Embryonic facial prominence (tissue), 1 donor: ENCODE measurements at regions not wholly inside any gene's neighbourhood (a gene's known extent, or its start where the extent isn't known, plus 50 kb on each side); places are given as distances from the start of the nearest gene placed in this dataset.

ENCODE experiments used
- DNase-seq: peaks from one replicate; pipeline ENCODE4 v3.0.0-alpha.2; 2016; ENCODE audit errors: extremely low spot score

DNA sequence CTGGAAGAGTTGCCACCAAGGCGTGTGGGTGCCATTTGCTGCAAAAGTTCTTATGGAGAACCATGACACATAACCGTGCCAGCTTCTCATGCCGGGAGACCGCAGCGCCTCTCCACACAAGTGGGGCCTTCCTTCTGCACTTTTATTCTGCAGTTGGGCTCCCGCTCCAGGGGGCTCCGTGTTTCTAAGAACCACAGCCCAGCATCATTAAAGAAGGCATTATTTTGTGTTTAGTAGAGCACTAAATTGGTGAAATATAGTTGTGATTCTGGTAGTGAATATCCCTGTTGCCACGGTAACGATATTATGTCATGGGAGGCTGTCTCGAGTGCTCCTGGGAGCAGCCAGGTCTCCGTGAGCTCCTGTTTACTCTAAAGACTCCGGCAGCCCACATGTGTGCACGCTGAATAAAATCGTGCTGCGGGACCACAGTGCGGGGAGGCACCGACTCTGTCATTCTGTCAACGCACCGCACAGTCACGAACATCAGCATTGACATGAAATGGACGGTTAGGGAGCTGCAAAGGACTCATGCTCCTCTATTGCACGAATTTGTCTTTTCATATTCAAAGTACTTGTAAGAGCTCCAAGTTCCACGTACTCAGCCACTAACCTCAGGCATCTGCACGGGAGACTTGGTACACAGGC is 68.8 kb upstream of the PITRM1 start:
- no peak for DNase-seq

DNA sequence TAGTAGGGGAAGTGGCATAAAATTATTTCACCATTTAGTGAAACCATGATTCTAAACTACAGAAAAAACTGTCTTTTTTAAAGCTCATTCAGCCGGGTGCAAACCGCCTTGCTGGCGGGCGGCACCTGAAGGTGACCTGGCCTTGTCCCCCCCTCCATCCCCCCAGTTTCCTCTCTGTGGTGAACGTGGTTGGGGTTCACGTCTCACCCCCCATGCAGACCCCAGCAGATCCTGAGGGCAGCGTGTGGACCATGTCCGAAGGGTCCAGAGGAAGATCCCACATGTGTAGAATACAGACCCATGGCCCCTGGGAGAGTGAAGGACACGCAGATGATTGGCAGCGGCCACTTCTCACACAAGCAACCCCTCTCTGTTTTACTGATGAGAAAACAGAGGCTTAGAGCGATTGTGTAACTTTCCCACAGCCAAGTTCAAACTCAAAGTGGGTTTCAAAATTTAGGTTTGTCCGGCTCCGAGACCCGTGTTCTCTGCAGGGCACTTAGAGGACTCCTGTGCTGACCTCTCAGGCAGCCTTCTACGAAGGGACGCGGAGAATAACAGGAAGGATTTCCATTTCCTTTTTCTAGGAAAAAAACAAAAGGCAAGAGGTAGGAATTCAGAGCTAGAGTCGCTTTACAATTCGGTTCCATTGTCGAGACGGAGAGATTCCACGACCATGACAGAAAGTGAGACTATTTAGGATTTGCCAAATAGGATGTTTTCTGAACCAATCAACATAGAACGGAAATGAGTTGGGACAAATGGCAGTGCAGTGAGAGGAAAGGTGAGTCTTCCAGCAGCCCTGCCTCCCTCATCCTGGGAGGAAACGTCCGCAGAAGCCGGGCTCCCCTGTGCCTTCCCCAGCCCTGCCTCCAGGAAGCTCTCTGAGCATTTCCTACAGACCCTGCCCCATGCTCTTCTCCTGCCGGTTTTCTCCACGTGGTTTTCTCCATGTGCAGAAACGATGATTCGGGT is 67.6 kb upstream of the PITRM1 start:
- DNase-seq, result no peak

DNA sequence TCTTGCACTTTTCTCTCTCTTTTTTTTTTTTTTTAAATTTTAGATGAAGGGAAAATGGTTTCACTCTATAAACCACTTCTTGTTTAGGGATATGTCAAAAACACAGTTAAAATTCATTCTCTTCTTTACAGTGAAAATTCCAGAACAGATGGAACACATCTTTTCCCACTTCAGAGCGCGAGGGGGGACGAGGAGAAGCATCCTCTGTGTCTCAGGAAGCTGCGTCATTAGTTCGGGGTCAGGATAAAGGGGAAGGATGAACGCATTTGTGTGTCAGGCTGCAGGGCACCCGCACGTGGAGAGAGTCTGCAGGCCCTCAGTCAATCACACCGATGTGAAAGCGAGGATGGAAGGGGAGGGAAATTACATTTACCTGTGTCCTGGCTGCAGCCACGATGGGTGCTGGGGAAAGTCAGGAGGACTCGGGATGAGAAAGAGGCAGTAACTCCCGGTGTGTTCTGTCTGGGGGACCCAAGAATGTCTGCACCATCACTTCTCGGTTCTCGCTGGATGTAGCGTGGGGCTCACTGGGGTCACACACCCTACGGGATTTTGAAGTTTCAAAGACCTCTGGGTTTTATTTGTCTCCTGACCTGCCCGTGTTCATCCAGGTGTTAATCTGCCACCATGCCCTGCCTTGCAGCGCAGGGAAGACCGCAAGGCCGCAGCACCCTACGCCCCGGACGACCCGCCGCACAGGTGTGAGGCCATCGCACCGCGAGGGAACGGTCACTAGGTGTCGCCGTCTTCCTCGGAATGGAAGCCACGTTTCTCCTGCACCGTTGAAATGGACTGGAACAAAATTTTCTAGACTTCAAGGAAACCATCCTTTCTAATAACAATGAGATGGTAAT is 66.7 kb upstream of the PITRM1 start:
- peak; percentile 41 for DNase-seq

DNA sequence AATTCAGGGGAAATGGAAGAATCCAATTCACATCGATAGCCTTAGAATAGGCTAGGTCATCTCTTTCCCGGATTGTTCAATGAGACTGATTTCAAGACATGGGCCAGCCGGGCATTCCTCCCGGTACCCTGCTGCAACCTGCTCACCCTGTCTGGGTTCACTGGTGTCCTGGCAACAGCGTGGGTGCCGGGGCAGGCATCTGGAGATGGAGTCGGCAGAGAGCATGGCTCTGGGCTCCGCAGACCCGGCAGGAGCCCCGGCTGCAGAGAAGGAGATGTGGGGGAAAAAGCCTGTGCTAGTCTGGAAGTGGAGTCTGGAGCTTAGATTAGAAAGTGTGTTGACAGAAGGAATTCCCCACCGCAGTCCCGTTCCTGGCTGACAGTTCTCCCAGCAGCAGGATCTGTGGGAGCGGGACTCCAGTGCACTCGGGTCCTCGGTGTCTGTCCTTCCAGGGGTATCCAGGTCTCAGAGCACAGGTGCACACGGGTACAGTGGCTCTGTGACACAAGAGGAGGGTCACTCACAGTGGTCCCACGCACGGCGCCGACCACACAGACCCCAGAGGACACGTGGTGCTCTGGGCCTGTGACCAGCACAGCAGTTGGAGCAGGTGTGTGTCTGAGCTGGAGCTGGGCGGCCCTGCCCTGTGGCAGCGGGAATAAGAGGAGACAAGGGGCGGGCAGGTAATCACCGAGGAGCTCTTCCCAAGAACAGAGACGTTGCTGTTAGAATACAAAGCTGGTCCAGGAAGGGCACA is 65.7 kb upstream of the PITRM1 start:
- DNase-seq, result no peak

DNA sequence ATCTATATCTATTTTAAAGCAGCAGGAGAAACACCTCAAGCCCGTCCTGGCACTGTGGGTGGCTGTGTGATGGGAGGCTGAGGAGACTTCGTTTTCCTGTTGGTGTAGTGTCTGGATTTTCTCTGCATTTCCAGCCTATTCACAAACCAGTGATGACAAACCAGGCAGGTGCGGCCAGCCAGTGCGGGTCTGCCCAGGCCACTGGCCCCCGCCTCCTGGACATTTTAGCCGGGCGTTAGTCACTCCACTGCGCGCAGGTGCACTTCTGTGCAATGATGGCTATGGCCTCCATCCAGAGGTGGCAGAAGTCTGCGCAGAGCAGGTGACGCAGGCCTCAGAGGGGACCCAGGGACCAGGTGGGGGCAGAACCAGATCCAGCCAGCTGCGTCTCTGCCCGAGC is 64.9 kb upstream of the PITRM1 start:
- no peak for DNase-seq

DNA sequence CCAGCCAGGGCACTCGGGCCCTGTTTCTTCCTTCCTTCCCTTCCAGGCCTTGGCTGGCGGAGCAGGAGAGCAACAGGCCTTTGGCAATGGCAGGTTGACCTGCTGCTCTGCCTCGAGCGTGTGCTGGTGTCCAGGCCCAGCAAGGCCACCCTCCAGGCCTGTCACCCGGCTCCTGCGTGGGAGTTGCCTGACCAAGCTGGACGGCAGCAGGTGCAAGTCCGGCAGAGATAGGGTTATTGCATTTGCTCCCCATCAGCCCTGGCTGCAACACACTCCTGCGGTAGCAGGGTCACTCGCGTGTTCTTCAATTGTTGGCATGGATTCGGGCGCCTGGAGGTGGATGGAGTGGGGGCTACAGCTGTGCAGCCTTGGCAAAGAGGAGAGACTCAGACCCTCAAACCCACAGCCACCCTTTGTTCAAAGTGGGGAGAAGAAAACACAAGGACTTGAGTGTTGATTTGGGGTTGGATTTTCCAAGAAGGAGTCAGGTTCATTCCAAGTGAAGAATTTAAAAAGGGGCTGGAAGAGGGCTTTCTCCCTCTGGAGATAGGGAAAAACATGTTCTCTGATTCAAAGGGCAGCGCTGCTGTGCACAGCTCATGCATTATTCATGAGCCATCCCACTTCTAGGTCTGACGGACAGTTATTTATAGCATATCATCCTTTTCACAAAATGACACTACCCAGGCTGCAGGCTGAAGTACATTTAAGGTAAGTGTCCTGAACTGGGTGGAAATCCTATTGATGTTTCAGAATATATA is 64.2 kb upstream of the PITRM1 start:
- no peak for DNase-seq

DNA sequence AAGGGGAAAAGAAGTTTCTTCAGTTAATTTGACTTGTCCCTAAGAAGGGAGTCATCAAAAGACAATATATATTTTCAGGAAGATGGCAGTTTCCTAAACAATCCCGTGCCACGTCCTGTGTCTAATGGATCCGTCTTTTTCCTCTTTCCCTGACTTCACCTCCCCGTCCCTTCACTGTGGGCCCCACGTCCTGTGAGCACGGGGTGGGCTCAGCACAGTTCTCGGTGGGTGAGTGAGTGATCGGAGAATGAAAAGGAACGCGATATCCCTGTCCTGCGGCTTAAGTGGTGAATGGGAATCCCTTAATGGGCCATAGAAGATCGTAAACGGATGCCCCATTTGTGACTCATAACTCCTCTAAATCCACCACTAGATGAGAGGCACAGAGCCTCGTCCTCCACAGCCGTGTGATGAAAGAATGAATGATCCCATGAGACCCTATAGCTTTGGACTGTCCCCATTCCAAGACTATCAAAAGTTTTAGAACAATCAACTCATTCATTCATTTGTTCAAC is 63.5 kb upstream of the PITRM1 start:
- no peak for DNase-seq

DNA sequence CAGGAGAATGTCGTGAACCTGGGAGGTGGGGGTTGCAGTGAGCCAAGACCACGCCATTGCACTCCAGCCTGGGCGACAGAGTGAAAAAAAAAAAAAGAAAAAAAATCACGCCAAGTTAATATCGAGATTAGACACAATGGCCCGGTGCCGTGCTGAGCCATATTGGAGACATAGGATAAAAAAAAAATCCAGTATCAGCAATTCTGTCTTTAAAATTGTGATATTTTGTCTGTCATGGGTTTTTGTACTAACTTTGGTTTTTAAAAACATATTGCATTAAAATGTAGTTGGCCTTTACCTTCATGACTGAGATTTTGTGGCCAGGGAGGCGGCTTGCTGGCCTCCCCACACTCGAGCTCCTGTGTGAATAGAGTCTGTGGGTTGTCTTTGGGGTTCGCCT is 62.8 kb upstream of the PITRM1 start:
- no peak for DNase-seq

DNA sequence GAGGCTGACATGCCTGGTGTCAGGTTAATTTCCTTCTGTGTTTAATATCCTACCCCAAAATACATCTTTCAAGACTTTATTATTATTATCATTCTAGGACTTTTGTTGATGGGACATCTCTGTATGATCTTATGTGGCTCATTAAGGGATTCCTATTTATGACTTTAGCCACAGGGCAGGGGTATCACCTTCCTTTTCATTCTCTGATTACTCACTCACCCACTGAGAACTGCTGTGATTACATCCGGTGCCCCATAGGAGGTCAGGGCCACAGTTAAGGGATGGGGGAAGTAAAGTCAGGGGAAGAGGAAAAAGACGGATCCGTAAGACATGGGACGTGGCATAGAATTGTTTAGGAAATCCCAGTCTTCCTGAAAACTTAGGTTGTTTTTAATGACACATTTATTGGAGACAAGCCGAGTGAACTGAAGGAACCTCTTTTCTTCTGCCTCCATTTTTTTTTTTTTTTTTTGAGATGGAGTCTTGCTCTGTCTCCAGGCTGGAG is 61.0 kb upstream of the PITRM1 start:
- no peak for DNase-seq

DNA sequence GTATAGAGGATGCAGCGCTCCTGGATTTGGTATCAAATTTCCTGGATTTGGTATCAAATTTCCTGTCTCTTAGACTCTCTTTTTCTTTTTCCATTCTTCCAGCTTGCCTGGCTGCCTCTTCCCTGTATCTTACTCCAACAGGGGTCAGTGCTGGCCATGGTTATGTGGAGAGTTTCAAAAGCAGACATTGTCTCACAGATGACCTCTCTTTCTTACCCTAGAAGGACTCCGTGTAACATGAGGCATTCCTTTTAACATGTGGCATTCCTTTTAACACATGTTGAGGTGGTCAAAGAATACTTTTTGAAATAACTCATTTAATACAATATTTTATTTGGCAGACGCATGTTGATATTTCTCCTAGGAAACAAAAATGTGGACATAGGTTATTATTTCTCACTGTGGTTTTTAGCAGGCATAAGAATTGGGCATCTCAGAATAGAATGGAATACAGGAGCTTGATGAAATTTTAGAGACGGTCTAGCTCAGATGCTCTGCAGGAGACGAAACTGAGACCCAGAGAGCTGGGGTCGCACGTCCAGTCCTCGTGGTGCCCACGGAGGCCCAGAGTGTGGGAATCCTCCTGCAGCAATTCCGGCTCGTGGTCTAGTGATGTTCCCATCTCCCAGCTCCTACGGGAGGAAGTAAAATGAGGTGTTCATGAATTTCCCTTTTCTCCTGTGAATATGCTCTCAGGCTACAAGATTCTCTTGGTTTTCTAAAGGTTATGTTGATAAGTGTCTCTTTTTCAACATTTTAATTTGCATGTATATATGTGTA is 59.6 kb upstream of the PITRM1 start:
- DNase-seq, result no peak

DNA sequence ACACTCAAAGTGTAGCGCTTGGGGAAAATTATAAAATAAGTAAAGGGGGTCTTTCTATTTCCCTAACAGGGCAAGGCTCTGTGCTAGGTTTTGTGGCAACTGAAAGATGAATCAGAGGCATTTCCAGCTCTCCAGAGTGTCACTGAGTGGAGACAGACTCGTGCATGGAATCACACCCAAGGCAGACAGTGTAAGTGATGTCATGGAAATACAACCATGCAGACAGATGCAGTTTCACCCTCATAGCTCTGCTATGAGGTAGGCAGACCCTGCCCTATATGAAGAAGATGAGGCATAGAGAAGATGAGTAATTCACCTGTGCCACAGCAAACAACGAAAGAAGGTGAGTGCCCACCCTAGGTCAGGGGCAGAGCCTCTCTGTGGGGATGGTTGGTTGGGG is 57.2 kb upstream of the PITRM1 start:
- DNase-seq, result no peak

DNA sequence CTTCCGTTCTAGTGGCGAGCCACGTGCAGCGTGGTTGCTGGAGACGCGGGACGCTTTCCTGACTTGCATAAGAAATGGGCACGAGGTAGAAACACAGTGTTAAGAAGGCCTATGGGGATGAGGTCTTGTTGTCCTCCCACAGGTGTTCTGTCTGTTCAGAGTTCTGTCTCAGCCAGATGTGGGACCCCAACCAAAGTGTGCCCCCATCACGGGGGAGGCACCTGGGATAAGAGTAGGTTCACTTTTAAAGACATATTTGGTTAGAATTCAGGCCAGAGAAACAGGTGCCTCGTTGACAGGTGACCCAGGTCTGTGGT is 56.0 kb upstream of the PITRM1 start:
- no peak for DNase-seq

DNA sequence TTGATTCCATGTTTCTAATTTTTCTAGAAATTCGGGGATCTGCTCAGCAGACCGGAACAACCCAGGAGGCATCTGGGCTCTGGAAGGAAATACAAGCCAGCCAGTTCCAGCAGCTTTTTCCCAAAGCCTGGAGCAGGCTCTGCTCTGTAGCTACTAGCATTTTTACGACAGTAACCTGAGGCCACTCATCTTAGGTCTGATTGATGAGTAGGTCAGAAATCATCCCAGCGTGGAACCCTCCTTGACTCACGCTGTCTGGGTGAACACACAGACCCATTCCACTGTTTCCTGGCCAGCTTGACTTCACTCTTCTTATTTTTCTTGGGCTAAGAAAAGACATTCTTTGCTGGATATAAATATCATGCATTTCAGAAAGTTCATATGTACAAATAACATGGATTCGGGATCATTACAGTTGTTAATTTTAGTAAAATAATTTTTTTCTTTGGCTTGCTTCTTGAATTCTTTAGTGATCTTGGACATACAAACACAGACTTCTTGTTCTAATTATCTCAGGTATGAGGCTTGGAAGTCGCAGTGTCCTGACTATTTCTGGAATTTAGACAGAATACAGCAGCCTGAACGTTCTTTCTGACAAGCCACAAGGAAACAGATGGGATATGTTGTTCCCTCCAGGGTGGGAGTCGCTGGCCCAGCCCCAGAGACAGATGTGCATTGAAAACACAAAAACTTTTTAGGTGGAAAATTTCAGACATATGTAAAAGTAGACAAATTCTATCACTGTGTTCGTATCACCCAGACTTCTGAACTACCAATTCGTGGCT is 54.6 kb upstream of the PITRM1 start:
- no peak for DNase-seq

DNA sequence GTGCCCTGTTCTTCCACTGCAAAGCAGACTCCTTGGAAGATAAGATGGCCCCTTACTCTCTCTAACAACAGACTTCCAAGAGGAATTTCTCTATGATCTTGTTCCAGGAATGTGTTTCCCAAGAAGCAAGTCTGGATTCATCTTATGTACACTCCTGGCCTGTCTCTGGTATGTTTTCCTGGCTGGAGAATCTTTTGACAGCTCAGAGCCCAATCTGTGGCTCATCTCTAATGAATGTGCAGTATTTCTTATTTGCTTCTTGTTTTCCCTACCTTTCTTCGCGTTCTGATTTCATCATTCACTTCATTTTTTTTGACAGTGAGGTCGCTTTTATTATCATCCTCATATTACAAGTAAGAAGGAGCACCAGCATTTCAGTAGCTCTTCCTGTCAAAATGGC is 53.0 kb upstream of the PITRM1 start:
- no peak for DNase-seq

DNA sequence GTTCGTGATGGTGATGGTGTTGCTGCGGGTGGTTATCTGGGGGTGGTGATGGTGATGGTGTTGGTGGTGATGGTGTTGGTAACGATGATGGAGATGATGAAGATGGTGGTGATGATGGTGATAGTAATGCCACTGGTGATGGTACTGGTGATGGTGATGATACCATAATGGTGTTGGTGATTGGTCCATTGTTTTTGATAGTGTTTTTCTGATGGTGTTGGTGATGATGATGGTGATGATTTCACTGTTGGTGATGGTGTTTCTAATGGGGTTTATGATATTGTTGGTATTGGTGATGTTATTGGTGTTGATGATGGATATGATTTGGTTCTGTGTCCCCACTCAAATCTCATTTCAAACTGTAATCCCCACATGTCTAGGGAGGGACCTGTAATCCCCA is 51.7 kb upstream of the PITRM1 start:
- DNase-seq, result no peak

DNA sequence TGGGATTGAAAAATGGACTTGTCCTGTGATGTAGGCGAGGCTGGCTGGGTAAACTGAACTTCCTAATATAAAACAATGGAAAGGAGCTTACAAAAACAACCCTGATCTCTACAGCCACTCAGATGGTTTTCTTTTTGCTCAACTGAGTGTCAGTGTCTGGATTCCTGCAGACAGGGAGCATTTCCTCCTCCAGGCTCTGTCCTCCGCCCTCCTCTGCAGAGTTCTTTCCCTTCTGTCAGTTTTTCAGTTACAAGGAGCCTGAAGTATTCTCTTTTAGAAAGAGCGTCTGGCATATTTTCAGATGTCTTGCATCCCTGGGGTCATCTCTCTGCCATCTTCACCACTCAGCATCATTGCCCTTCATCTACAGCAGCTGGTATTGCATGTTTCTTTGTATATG is 50.0 kb upstream of the PITRM1 start:
- no peak for DNase-seq
